H1 (cell line): ENCODE measurements at regions not wholly inside any gene's neighbourhood (a gene's known extent, or its start where the extent isn't known, plus 50 kb on each side); places are given as distances from the start of the nearest gene placed in this dataset.

Source experiments
- CTCF ChIA-PET: fragments of 300-600 bp; sonication (Branson Sonifier 250); formaldehyde crosslinking; loops from one replicate; lab custom pipeline; 2021; ENCODE audit not compliant: partially characterized antibody; lab: Charles Lee
- POLR2A ChIA-PET: fragments of 300-600 bp; sonication (Branson Sonifier 250); formaldehyde crosslinking; loops from one replicate; lab custom pipeline; 2021; ENCODE audit warnings: inconsistent platforms; ENCODE audit not compliant: partially characterized antibody; lab: Charles Lee
- DNase-seq, 2 experiments: peaks; one replicate each; pipeline versions ENCODE4 v3.0.0 to v3.0.0-alpha.2; 2010 to 2022; ENCODE audit warnings: low spot score in 2 of 2, low read depth in 1 of 2, mixed read lengths in 1 of 2
- FAIRE-seq: peaks from 2 replicates; lab custom pipeline; 2011; peaks lifted over from hg19 to GRCh38; lab: Jason Lieb, UNC
- H2AFZ ChIP-seq: 2 replicates; pipeline ENCODE4 v1.8.1; 2012; ENCODE audit warnings: low read length, inconsistent platforms
- H2AK5ac ChIP-seq: 2 replicates; pipeline ENCODE4 v1.6.1; 2013; ENCODE audit warnings: low read depth, low read length
- H2BK120ac ChIP-seq: replicated peaks from 2 replicates; pipeline ENCODE3; 2013; ENCODE audit warnings: low read depth, low read length, inconsistent platforms
- H2BK12ac ChIP-seq: 2 replicates; pipeline ENCODE4 v1.6.1; 2013; ENCODE audit warnings: low read depth, low read length
- H2BK15ac ChIP-seq: 2 replicates; pipeline ENCODE4 v1.6.1; 2013; ENCODE audit warnings: low read length
- H2BK20ac ChIP-seq: 2 replicates; pipeline ENCODE4 v1.6.1; 2013; ENCODE audit warnings: low read length
- H2BK5ac ChIP-seq: 2 replicates; pipeline ENCODE4 v1.6.1; 2013; ENCODE audit warnings: low read depth, low read length
- H3K14ac ChIP-seq: 2 replicates; pipeline ENCODE4 v1.6.1; 2013; ENCODE audit warnings: inconsistent platforms; ENCODE audit not compliant: insufficient read length
- H3K18ac ChIP-seq: 2 replicates; pipeline ENCODE4 v1.6.1; 2013; ENCODE audit warnings: low read length; ENCODE audit errors: extremely low read depth
- H3K23ac ChIP-seq: 2 replicates; pipeline ENCODE4 v1.6.1; 2013; ENCODE audit warnings: inconsistent platforms; ENCODE audit not compliant: insufficient read length
- H3K23me2 ChIP-seq: 2 replicates; pipeline ENCODE4 v1.6.1; 2013; ENCODE audit warnings: low read depth, low read length
- H3K27ac ChIP-seq: 2 replicates; pipeline ENCODE4 v1.6.1; 2011; ENCODE audit warnings: low read depth, low read length, inconsistent platforms
- H3K27me3 ChIP-seq, 4 experiments: replicated peaks in 1 of 4; 1 replicate in 1 of 4; 2 replicates in 3 of 4; pipeline versions ENCODE4 v1.6.1 to v1.8.1; 2011 to 2013; ENCODE audit warnings: low read length in 3 of 4, mild to moderate bottlenecking in 3 of 4, inconsistent platforms in 2 of 4, mixed read lengths in 2 of 4, moderate library complexity in 1 of 4; ENCODE audit not compliant: control insufficient read depth in 3 of 4, insufficient read depth in 3 of 4; ENCODE audit errors: extremely low read depth in 1 of 4
- H3K36me3 ChIP-seq, 4 experiments: 2 replicates each; pipeline versions ENCODE4 v1.6.1 to v1.8.1; 2011 to 2013; ENCODE audit warnings: mild to moderate bottlenecking in 4 of 4, low read length in 3 of 4, moderate library complexity in 2 of 4, control low read depth in 1 of 4, inconsistent platforms in 1 of 4; ENCODE audit not compliant: insufficient read depth in 4 of 4, control insufficient read depth in 2 of 4
- H3K4ac ChIP-seq: replicated peaks from 2 replicates; pipeline ENCODE3; 2013; ENCODE audit warnings: low read length, low read depth, mixed read lengths, inconsistent platforms; ENCODE audit not compliant: insufficient read length
- H3K4me1 ChIP-seq, 4 experiments: replicated peaks in 1 of 4; 1 replicate in 1 of 4; 2 replicates in 3 of 4; pipeline versions ENCODE4 v1.6.1 to v1.8.1; 2011 to 2013; ENCODE audit warnings: low read length in 3 of 4, inconsistent platforms in 2 of 4, mixed read lengths in 1 of 4; ENCODE audit not compliant: insufficient read depth in 4 of 4, control insufficient read depth in 3 of 4
- H3K4me2 ChIP-seq, 2 experiments: 2 replicates each; pipeline versions ENCODE4 v1.6.1 to v1.8.1; 2011 to 2013; ENCODE audit warnings: low read depth in 2 of 2, low read length in 2 of 2, control low read depth in 1 of 2, inconsistent platforms in 1 of 2, mild to moderate bottlenecking in 1 of 2; ENCODE audit not compliant: insufficient read depth in 1 of 2
- H3K4me3 ChIP-seq, 4 experiments: fragments of 200-600, 300-600 bp in 1 of 4; sonication (generic), shearing (Covaris generic), sonication (Bioruptor Twin) in 1 of 4; 2 replicates each; pipeline versions ENCODE4 v1.5.1 to v1.8.1; 2011 to 2016; ENCODE audit warnings: low read length in 4 of 4, low read depth in 3 of 4, control low read depth in 2 of 4, inconsistent platforms in 2 of 4, mild to moderate bottlenecking in 2 of 4, mixed read lengths in 1 of 4, moderate library complexity in 1 of 4; ENCODE audit not compliant: insufficient read depth in 2 of 4; ENCODE audit errors: extremely low read depth in 1 of 4
- H3K56ac ChIP-seq: replicated peaks from 2 replicates; pipeline ENCODE3; 2013; ENCODE audit warnings: low read depth, mild to moderate bottlenecking, mixed read lengths, low read length, inconsistent platforms; ENCODE audit not compliant: insufficient read length
- H3K79me1 ChIP-seq: 2 replicates; pipeline ENCODE4 v1.6.1; 2013; ENCODE audit warnings: low read depth, low read length, control low read depth
- H3K79me2 ChIP-seq, 2 experiments: 2 replicates each; pipeline versions ENCODE4 v1.6.1 to v1.8.1; 2012 to 2013; ENCODE audit warnings: low read length in 2 of 2, mild to moderate bottlenecking in 2 of 2, inconsistent platforms in 1 of 2; ENCODE audit not compliant: insufficient read depth in 2 of 2, control insufficient read depth in 1 of 2
- H3K9ac ChIP-seq, 4 experiments: replicated peaks in 1 of 4; 1 replicate in 1 of 4; 2 replicates in 3 of 4; pipeline versions ENCODE4 v1.6.1 to v1.8.1; 2011 to 2013; ENCODE audit warnings: low read depth in 3 of 4, low read length in 3 of 4, control low read depth in 2 of 4, mild to moderate bottlenecking in 2 of 4, moderate library complexity in 2 of 4, inconsistent platforms in 1 of 4; ENCODE audit errors: extremely low read depth in 1 of 4
- H3K9me3 ChIP-seq, 2 experiments: 2 replicates each; pipeline versions ENCODE4 v1.6.1 to v1.8.1; 2012 to 2013; ENCODE audit warnings: mild to moderate bottlenecking in 2 of 2, moderate library complexity in 2 of 2, control low read depth in 1 of 2, inconsistent platforms in 1 of 2, low read depth in 1 of 2, low read length in 1 of 2, mixed read lengths in 1 of 2; ENCODE audit not compliant: insufficient read depth in 2 of 2
- H4K20me1 ChIP-seq, 2 experiments: replicated peaks in 1 of 2; 2 replicates each; pipeline versions ENCODE3 to v1.8.1; 2011 to 2013; ENCODE audit warnings: inconsistent platforms in 2 of 2, low read length in 2 of 2, mild to moderate bottlenecking in 1 of 2; ENCODE audit not compliant: insufficient read depth in 2 of 2, control insufficient read depth in 1 of 2
- H4K5ac ChIP-seq: 2 replicates; pipeline ENCODE4 v1.6.1; 2013; ENCODE audit warnings: low read length, low read depth, mixed read lengths, inconsistent platforms; ENCODE audit not compliant: insufficient read length
- H4K8ac ChIP-seq: 2 replicates; pipeline ENCODE4 v1.8.0; 2013; ENCODE audit warnings: mild to moderate bottlenecking, moderate library complexity, low read length, inconsistent platforms; ENCODE audit not compliant: insufficient read depth; ENCODE audit errors: extremely low read depth
- H4K91ac ChIP-seq: replicated peaks from 2 replicates; pipeline ENCODE3; 2013; ENCODE audit warnings: low read length, mixed read lengths, inconsistent platforms; ENCODE audit not compliant: insufficient read length
- CBX5 ChIP-seq: fragments of 300-800, 300-1000 bp; sonication (generic); IDR thresholded peaks from 2 replicates; pipeline ENCODE4 v1.7.1; 2016; ENCODE audit warnings: antibody characterized with exemption, low read length, low read depth
- EZH2 ChIP-seq: fragments of 200-600 bp; sonication (generic); IDR thresholded peaks from 2 replicates; pipeline ENCODE4 v1.7.1; 2012; ENCODE audit warnings: low read depth, mild to moderate bottlenecking, moderate library complexity, low read length, inconsistent platforms; ENCODE audit not compliant: severe bottlenecking
- JUND ChIP-seq: IDR thresholded peaks from 2 replicates; pipeline ENCODE4 v1.6.1; 2011; ENCODE audit warnings: mild to moderate bottlenecking, improper control_type of control experiment, low read length
- MAFK ChIP-seq: IDR thresholded peaks from 2 replicates; pipeline ENCODE4 v1.6.1; 2012; ENCODE audit warnings: low read depth, mild to moderate bottlenecking, improper control_type of control experiment, low read length
- RAD21 ChIP-seq, 2 experiments: IDR thresholded peaks in 1 of 2; conservative IDR thresholded peaks in 1 of 2; 2 replicates each; pipeline ENCODE4 v1.6.1; 2011; ENCODE audit warnings: low read depth in 2 of 2, low read length in 2 of 2, improper control_type of control experiment in 1 of 2, inconsistent platforms in 1 of 2, mild to moderate bottlenecking in 1 of 2, moderate library complexity in 1 of 2
- SP1 ChIP-seq: IDR thresholded peaks from 2 replicates; pipeline ENCODE4 v1.6.1; 2011; ENCODE audit warnings: low read depth, low read length
- SRF ChIP-seq: IDR thresholded peaks from 2 replicates; pipeline ENCODE4 v1.6.1; 2011; ENCODE audit warnings: mild to moderate bottlenecking, low read depth, low read length, moderate library complexity
- TEAD4 ChIP-seq: IDR thresholded peaks from 2 replicates; pipeline ENCODE4 v1.6.1; 2012; ENCODE audit warnings: low read depth, low read length, inconsistent platforms, mixed read lengths
- WGBS, 2 experiments: shearing (Covaris generic) in 1 of 2; methylation state at CpG; one replicate each; pipeline versions ENCODE4 v1.1.6 to v1.1.7; 2013 to 2015; ENCODE audit warnings: low lambda C conversion rate in 2 of 2, mixed read lengths in 2 of 2, inconsistent platforms in 1 of 2, low coverage in 1 of 2, missing lambda C conversion rate in 1 of 2; ENCODE audit not compliant: insufficient replicate concordance in 2 of 2, insufficient coverage in 1 of 2, insufficient read length in 1 of 2; ENCODE audit errors: extremely low coverage in 1 of 2, missing lambda C conversion rate in 1 of 2; 5-methylcytosine and 5-hydroxymethylcytosine counted together

GRCh38 chr11:27276141-27276540, 86.9 kb downstream of the CCDC34 start:
- Histone ChIP-seq H3K79me2 (no peaks in the 10 kb centered on the region), H3K23ac (no peak overlapping the region), H2BK15ac (no peak overlapping the region), H3K27ac (no peak overlapping the region), H3K79me1 (no peaks in the 10 kb centered on the region), H3K23me2 (peaks cover 1% of the 10 kb centered on the region; the same call in 1 of the 2 replicates), H2AFZ (0 out of 2 replicates have a peak overlapping the region, but pooled peaks have one; percentile 1), H3K9ac (no peak overlapping the region), H2BK12ac (no peak overlapping the region), H4K8ac (no peak overlapping the region), H2BK120ac (no peak overlapping the region), H3K27me3 (no peaks in the 10 kb centered on the region), H3K14ac (no peak overlapping the region), H3K56ac (no peak overlapping the region), H4K20me1 (no peaks in the 10 kb centered on the region), H3K4me2 (no peak overlapping the region), H3K4ac (no peak overlapping the region), H3K4me1 (no peaks in the 10 kb centered on the region), H3K4me3 (no peak overlapping the region), H2BK20ac (no peak overlapping the region), H4K5ac (no peak overlapping the region), H3K9me3 (no peaks in the 10 kb centered on the region), H2BK5ac (no peak overlapping the region), H2AK5ac (no peak overlapping the region), H3K18ac (no peak overlapping the region), H4K91ac (no peak overlapping the region), H3K36me3 (no peaks in the 10 kb centered on the region)
- POLR2A ChIA-PET = no interaction called here
- WGBS, 2 experiments = 94% methylated on average over 1 of the region's 1 CpG; no CpG with 5 or more reads in 1 of the 2 experiments
- FAIRE-seq (no peak), DNase-seq (no peak)
- CTCF ChIA-PET = interaction anchor here (3.7 kb wide), 1 partner anchor 20 kb away, joined by 15 read pairs; no protein-coding TSS in a partner anchor
- TF ChIP-seq EZH2 (no peak), JUND (no peak), TEAD4 (no peak), RAD21 (IDR thresholded peaks at IDR 0.05 in 1 of 2, conservative IDR thresholded peaks at IDR 0.05 in 1 of 2; ENCODE audit: low read depth in 2 of 2, low read length in 2 of 2) (no peak), SP1 (no peak), CBX5 (no peak), SRF (no peak), MAFK (no peak)
